Prostate gland (tissue), 2 donors: ENCODE measurements at regions not wholly inside any gene's neighbourhood (a gene's known extent, or its start where the extent isn't known, plus 50 kb on each side); places are given as distances from the start of the nearest gene placed in this dataset.
A peak's percentile ranks its signal among the peaks of the same experiment; 100 is the strongest.

Source experiments
- DNase-seq: peaks from one replicate; pipeline ENCODE4 v3.0.0-alpha.2; 2019; ENCODE audit warnings: low spot score
- H3K27ac ChIP-seq, 2 donors: fragments of 200-600 bp; sonication (generic); 2 replicates each; pipeline ENCODE4 v1.5.1; 2017 to 2019
- H3K27me3 ChIP-seq: fragments of 200-600 bp; sonication (generic); replicated peaks from 2 replicates; pipeline ENCODE4 v1.5.1; 2019; ENCODE audit not compliant: insufficient read depth
- H3K36me3 ChIP-seq, 2 donors: fragments of 200-600 bp; sonication (generic); 1 replicate in 1 of 2; 2 replicates in 1 of 2; pipeline versions ENCODE4 v1.5.1 to v1.8.1; 2017 to 2019
- H3K4me1 ChIP-seq: fragments of 200-600 bp; sonication (generic); replicated peaks from 2 replicates; pipeline ENCODE4 v1.5.1; 2019
- H3K4me3 ChIP-seq, 2 donors: fragments of 200-600 bp; sonication (generic); 2 replicates each; pipeline ENCODE4 v1.5.1; 2017 to 2019
- H3K9me3 ChIP-seq: fragments of 200-600 bp; sonication (generic); 2 replicates; pipeline ENCODE4 v1.5.1; 2017
- POLR2A ChIP-seq: fragments of 450-650 bp; IDR thresholded peaks from one replicate; pipeline ENCODE4 v1.6.1; 2016; ENCODE audit warnings: antibody characterized with exemption, mild to moderate bottlenecking
- POLR2AphosphoS5 ChIP-seq: sonication (generic); formaldehyde crosslinking; IDR thresholded peaks from one replicate; pipeline ENCODE4 v1.6.1; 2017; ENCODE audit warnings: antibody characterized with exemption
- WGBS: methylation state at CpG from one replicate; pipeline ENCODE4 v1.1.5; 2018; 5-methylcytosine and 5-hydroxymethylcytosine counted together
- intact Hi-C: fragments of 100-400 bp; cut with DNase I; formaldehyde crosslinking; loops from one replicate; pipeline ENCODE4 v1.14.2; 2022
- TF ChIP-seq, protein P1 (sequence below), 4 experiments: fragments of 200-600 bp in 2 of 4; fragments of 450-650 bp in 2 of 4; sonication (generic) in 2 of 4; IDR thresholded peaks; 1 replicate in 3 of 4; 2 replicates in 1 of 4; pipeline ENCODE4 v1.5.1; 2016 to 2019; ENCODE audit warnings: antibody characterized with exemption in 4 of 4, mild to moderate bottlenecking in 2 of 4, moderate library complexity in 2 of 4

DNA sequence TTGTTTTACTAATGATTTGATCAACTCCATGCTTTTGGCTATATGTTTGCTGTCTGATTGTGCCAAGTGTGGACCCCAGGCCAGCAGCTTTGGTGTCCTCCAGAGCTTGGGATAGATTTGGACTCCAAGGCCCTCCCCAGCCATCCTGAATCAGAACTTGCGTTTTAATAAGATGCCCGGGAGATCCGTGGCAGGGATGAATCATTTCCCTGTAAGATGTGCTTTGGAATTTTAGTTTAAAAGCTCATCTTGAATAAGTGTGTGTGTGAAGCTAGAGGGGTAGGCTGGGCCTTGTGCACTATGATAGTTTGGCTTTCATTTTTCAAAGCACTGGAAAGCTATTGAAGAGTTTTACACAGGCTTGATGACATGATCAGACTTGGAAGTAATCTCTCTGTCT is 66.2 kb upstream of the SDK1 start:
- WGBS: 95% methylated on average over 3 of the region's 3 CpGs

DNA sequence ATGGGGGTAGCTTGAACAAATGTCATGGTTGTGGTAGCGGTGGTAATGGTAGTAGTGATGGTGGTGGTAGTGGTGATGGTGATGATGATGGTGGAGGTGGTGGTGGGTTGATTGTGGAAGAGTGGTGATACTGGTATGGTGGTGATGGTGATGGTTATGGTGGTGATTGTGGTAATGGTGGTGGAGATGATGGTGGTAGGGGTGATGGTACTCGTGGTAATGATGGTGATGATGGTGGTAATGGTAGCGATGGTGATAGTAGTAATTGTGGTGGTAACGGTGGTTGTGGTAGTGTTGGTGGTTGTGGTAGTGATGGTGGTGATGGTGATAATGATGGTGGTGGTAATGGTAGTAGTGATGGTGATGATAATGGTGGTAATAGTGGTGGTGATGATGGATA is 65.7 kb upstream of the SDK1 start:
- H3K27ac ChIP-seq: no peak overlapping the region
- TF ChIP-seq POLR2AphosphoS5 (no peak), POLR2A (no peak)
- TF ChIP-seq, protein P1, sequence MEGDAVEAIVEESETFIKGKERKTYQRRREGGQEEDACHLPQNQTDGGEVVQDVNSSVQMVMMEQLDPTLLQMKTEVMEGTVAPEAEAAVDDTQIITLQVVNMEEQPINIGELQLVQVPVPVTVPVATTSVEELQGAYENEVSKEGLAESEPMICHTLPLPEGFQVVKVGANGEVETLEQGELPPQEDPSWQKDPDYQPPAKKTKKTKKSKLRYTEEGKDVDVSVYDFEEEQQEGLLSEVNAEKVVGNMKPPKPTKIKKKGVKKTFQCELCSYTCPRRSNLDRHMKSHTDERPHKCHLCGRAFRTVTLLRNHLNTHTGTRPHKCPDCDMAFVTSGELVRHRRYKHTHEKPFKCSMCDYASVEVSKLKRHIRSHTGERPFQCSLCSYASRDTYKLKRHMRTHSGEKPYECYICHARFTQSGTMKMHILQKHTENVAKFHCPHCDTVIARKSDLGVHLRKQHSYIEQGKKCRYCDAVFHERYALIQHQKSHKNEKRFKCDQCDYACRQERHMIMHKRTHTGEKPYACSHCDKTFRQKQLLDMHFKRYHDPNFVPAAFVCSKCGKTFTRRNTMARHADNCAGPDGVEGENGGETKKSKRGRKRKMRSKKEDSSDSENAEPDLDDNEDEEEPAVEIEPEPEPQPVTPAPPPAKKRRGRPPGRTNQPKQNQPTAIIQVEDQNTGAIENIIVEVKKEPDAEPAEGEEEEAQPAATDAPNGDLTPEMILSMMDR (IDR thresholded peaks at IDR 0.05): no peak
- no peak for DNase-seq
- WGBS: 95% methylated on average over 4 of the region's 4 CpGs
- no peak overlapping the region for H3K4me3 ChIP-seq
- H3K36me3 ChIP-seq: no peaks in the 10 kb centered on the region
- intact Hi-C loops: no loop called here
- no peaks in the 10 kb centered on the region for H3K9me3 ChIP-seq
- no peaks in the 10 kb centered on the region for H3K27me3 ChIP-seq
- no peaks in the 10 kb centered on the region for H3K4me1 ChIP-seq

More for the DNA sequence above, 66.2 kb upstream of the SDK1 start:
- H3K4me1 ChIP-seq: no peaks in the 10 kb centered on the region
- no peaks in the 10 kb centered on the region for H3K36me3 ChIP-seq
- no peaks in the 10 kb centered on the region for H3K27me3 ChIP-seq
- no peaks in the 10 kb centered on the region for H3K9me3 ChIP-seq
- intact Hi-C loops: no loop called here
- H3K27ac ChIP-seq: no peak overlapping the region
- no peak overlapping the region for H3K4me3 ChIP-seq
- TF ChIP-seq, protein P1 (IDR thresholded peaks at IDR 0.05): no peak
- TF ChIP-seq POLR2A (no peak), POLR2AphosphoS5 (no peak)
- DNase-seq: no peak

DNA sequence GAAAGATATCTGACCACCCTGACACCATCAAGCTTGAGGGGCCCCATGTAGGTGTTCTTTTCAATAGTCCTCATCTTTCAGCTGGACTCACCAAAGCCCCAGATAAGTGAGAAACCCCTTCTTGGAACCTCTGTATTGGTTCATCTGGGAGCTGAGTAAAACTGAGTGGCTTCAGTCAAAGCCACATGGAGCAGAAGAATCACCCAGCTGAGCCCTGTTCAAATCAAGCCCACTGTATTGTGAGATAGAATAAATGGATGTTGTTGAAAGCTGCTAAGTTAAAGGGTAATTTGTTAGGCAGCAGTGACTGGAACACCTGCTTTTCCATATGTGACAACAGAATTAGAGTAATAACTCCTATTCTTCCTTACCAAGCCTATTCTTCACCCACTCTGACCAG is 64.8 kb upstream of the SDK1 start:
- DNase-seq: no peak
- intact Hi-C loops: no loop called here
- Histone ChIP-seq H3K9me3 (no peaks in the 10 kb centered on the region), H3K4me3 (no peak overlapping the region), H3K36me3 (no peaks in the 10 kb centered on the region), H3K4me1 (no peaks in the 10 kb centered on the region), H3K27me3 (no peaks in the 10 kb centered on the region), H3K27ac (no peak overlapping the region)
- TF ChIP-seq POLR2AphosphoS5 (no peak), POLR2A (no peak)
- TF ChIP-seq, protein P1 (IDR thresholded peaks at IDR 0.05): no peak

DNA sequence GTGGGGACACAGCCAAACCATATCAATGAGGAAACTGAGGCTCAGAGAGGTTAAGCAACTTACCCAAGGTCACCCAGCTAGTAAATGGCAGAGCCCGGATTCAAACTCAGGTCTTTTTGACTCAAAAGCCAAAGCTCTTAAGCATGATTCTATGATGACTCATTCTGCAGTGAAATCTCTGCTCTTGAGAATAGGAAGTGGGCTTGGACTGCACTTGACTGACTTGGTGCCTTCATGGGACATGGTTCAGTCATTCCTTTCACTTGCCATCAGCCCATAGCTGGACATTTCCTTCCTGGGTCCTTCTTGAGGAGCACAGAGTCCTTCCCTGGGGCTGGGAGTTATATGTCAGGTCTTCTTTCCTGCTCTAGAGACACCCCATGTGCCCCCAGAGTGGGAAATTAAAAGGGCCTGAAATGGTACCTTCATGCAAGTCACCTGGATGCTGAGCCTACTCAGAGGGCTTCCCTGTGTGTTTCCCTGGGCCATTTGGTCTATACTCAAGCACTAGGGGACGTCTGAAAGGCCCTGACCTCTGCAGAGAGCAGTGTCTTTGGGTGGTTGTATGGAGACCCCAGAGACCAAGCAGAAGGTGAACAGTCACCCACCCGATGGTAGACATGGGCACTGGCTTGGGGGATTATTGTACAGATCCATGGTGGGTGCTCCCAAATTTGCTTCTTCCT is 62.4 kb upstream of the SDK1 start:
- Histone ChIP-seq H3K27ac (no peak overlapping the region), H3K9me3 (no peaks in the 10 kb centered on the region), H3K27me3 (no peaks in the 10 kb centered on the region), H3K36me3 (no peaks in the 10 kb centered on the region), H3K4me3 (no peak overlapping the region), H3K4me1 (no peaks in the 10 kb centered on the region)
- no peak for DNase-seq
- intact Hi-C loops: no loop called here
- 81% methylated on average over 3 of the region's 3 CpGs for WGBS
- TF ChIP-seq, protein P1 (IDR thresholded peaks at IDR 0.05): no peak
- TF ChIP-seq POLR2A (no peak), POLR2AphosphoS5 (no peak)

DNA sequence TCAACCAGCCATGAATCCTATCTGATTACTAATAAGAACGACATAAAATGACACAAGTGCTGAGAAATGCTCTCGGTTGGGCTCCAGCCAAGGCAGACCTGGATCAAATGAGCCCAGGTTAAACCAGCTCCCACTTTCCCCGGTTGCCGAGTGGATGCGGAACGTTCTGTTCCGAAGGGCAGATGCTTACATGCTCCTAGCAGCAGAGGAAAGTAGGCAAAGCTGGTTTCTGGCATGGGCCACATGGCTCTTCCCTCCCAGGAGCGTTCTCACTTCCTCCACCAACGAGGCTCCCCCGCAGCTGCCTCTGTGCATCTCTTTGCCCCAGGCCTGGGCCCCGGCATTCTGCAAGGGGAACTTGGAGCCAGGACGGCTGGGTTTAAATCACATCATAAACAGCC is 61.8 kb upstream of the SDK1 start:
- no peaks in the 10 kb centered on the region for H3K27me3 ChIP-seq
- 37% methylated on average over 12 of the region's 12 CpGs for WGBS
- no peak overlapping the region for H3K27ac ChIP-seq
- no peaks in the 10 kb centered on the region for H3K36me3 ChIP-seq
- no peak for TF ChIP-seq POLR2A
- TF ChIP-seq POLR2AphosphoS5: peak; percentile 74
- H3K4me1 ChIP-seq: no peaks in the 10 kb centered on the region
- intact Hi-C loops: no loop called here
- no peaks in the 10 kb centered on the region for H3K9me3 ChIP-seq
- H3K4me3 ChIP-seq: no peak overlapping the region
- peak; percentile 69 for DNase-seq
